MCF 10A (cell line): ENCODE measurements at regions not wholly inside any gene's neighbourhood (a gene's known extent, or its start where the extent isn't known, plus 50 kb on each side); places are given as distances from the start of the nearest gene placed in this dataset.

ENCODE experiments used
- BruUV-seq: library from RNA; stranded (reverse); fragments of 400-500 nt; replicated peaks from 2 replicates; lab custom pipeline; 2021; lab: Mats Ljungman, UMichigan
- CTCF ChIA-PET: fragments of 300-600 bp; sonication (Branson Sonifier 250); formaldehyde crosslinking; extraction: SDS; loops from one replicate; lab custom pipeline; 2021; ENCODE audit warnings: antibody characterized with exemption, inconsistent platforms; lab: Yijun Ruan, JAX
- POLR2A ChIA-PET: fragments of 300-600, 350-650 bp; sonication (Branson Sonifier 250); formaldehyde crosslinking; extraction: SDS; loops from one replicate; lab custom pipeline; 2020; ENCODE audit warnings: antibody characterized with exemption, inconsistent platforms; lab: Yijun Ruan, JAX
- DNase-seq: peaks from one replicate; pipeline ENCODE4 v3.0.0-alpha.2; 2018; ENCODE audit not compliant: unreplicated experiment
- H3K27ac Mint-ChIP-seq: one replicate; pipeline ENCODE4 v1.8.0; 2022; ENCODE audit warnings: mild to moderate bottlenecking, low read depth, mixed read lengths; ENCODE audit not compliant: unreplicated experiment
- H3K27me3 Mint-ChIP-seq: one replicate; pipeline ENCODE4 v1.8.0; 2022; ENCODE audit warnings: mixed read lengths; ENCODE audit not compliant: insufficient read depth, unreplicated experiment
- H3K36me3 Mint-ChIP-seq: one replicate; pipeline ENCODE4 v1.8.0; 2022; ENCODE audit warnings: mild to moderate bottlenecking, moderate library complexity, mixed read lengths; ENCODE audit not compliant: insufficient read depth, unreplicated experiment
- H3K4me1 Mint-ChIP-seq: one replicate; pipeline ENCODE4 v1.8.0; 2022; ENCODE audit warnings: mixed read lengths; ENCODE audit not compliant: insufficient read depth, unreplicated experiment
- H3K4me3 Mint-ChIP-seq: one replicate; pipeline ENCODE4 v1.8.0; 2022; ENCODE audit warnings: mild to moderate bottlenecking, moderate library complexity, mixed read lengths; ENCODE audit not compliant: unreplicated experiment
- H3K9me3 Mint-ChIP-seq: one replicate; pipeline ENCODE4 v1.8.0; 2022; ENCODE audit warnings: mixed read lengths; ENCODE audit not compliant: unreplicated experiment
- CTCF ChIP-seq: fragments of 200-600 bp; IDR thresholded peaks from one replicate; pipeline ENCODE4 v1.8.0; 2022; ENCODE audit warnings: antibody characterized with exemption, mild to moderate bottlenecking; ENCODE audit not compliant: unreplicated experiment
- intact Hi-C: fragments of 100-400 bp; cut with micrococcal nuclease; formaldehyde crosslinking; loops from 2 replicates; pipeline ENCODE4 v1.14.1; 2022

- Mint-ChIP-seq H3K9me3 (no peaks in the 10 kb centered on the region), H3K27ac (no peak overlapping the region), H3K36me3 (peaks cover 4% of the 10 kb centered on the region), H3K4me1 (peaks cover 6% of the 10 kb centered on the region), H3K27me3 (peaks cover 56% of the 10 kb centered on the region), H3K4me3 (no peak overlapping the region)
- CTCF ChIA-PET = interaction anchor here (1.1 to 1.5 kb wide), 2 partner anchors 10 to 160 kb away, joined by 3 to 4 read pairs; no protein-coding TSS in a partner anchor
- intact Hi-C loops = no loop called here
- DNase-seq = no peak
- POLR2A ChIA-PET = no interaction called here
- no peak for TF ChIP-seq CTCF
- no TSS peak for BruUV-seq
Measured at GRCh38 chr15:61315471-61315870, 86.4 kb upstream of the RORA start.

- ChIA-PET POLR2A (no interaction called here), CTCF (interaction anchor here (1.5 kb wide), 1 partner anchor 9 kb away, joined by 3 read pairs; no protein-coding TSS in a partner anchor)
- BruUV-seq = no TSS peak
- no peak for DNase-seq
- intact Hi-C loops = no loop called here
- H3K36me3 Mint-ChIP-seq = peaks cover 4% of the 10 kb centered on the region
- H3K4me1 Mint-ChIP-seq = no peaks in the 10 kb centered on the region
- H3K27me3 Mint-ChIP-seq = peaks cover 46% of the 10 kb centered on the region
- TF ChIP-seq CTCF = no peak
- H3K27ac Mint-ChIP-seq = no peak overlapping the region
- H3K9me3 Mint-ChIP-seq = no peaks in the 10 kb centered on the region
- H3K4me3 Mint-ChIP-seq = no peak overlapping the region
Measured at GRCh38 chr15:61314427-61314826, 85.3 kb upstream of the RORA start.

- CTCF ChIA-PET = interaction anchor here (0.9 kb wide), 1 partner anchor 529 kb away, joined by 3 read pairs; no protein-coding TSS in a partner anchor
Measured at GRCh38 chr15:61309617-61310016, 80.5 kb upstream of the RORA start.

GRCh38 chr15:61309031-61309511 is 80.0 kb upstream of the RORA start:
- Mint-ChIP-seq H3K27me3 (peaks cover 48% of the 10 kb centered on the region), H3K27ac (no peak overlapping the region), H3K4me3 (no peak overlapping the region), H3K4me1 (no peaks in the 10 kb centered on the region), H3K36me3 (peaks cover 7% of the 10 kb centered on the region), H3K9me3 (peaks cover 10% of the 10 kb centered on the region)
- TF ChIP-seq CTCF = no peak
- no peak for DNase-seq
- ChIA-PET CTCF (no interaction called here), POLR2A (no interaction called here)
- no TSS peak for BruUV-seq
- intact Hi-C loops = no loop called here

More at GRCh38 chr15:61309617-61310016, 80.5 kb upstream of the RORA start:
- H3K4me3 Mint-ChIP-seq = no peak overlapping the region
- POLR2A ChIA-PET = no interaction called here
- no peak for TF ChIP-seq CTCF
- H3K9me3 Mint-ChIP-seq = peaks cover 10% of the 10 kb centered on the region
- peaks cover 4% of the 10 kb centered on the region for H3K36me3 Mint-ChIP-seq
- intact Hi-C loops = no loop called here
- BruUV-seq = no TSS peak
- H3K27ac Mint-ChIP-seq = no peak overlapping the region
- DNase-seq = no peak
- peaks cover 42% of the 10 kb centered on the region for H3K27me3 Mint-ChIP-seq
- H3K4me1 Mint-ChIP-seq = no peaks in the 10 kb centered on the region
